GM18858 (cell line): ENCODE measurements at regions not wholly inside any gene's neighbourhood (a gene's known extent, or its start where the extent isn't known, plus 50 kb on each side); places are given as distances from the start of the nearest gene placed in this dataset.
"Not testable (repeated sequence)": the region's sequence is repeated elsewhere in the genome, so short reads cannot be mapped to it uniquely, and the experiment has no call there.

Experiments used
- ATAC-seq: cut with Tn5 transposase; IDR thresholded peaks from one replicate; pipeline ENCODE4 v1.9.1; 2021; ENCODE audit not compliant: unreplicated experiment

GRCh38 chr4:122973465-122973864, 51.1 kb upstream of the NUDT6 start:
- no peak for ATAC-seq

GRCh38 chr4:122976111-122976510, 53.7 kb upstream of the NUDT6 start:
- ATAC-seq: no peak

GRCh38 chr4:122977103-122977502, 54.7 kb upstream of the NUDT6 start:
- no peak for ATAC-seq

- no peak for ATAC-seq
These were observed 55.7 kb upstream of the NUDT6 start for GRCh38 chr4:122978109-122978508.

GRCh38 chr4:122978789-122979188, 56.4 kb upstream of the NUDT6 start:
- ATAC-seq: no peak

GRCh38 chr4:122980860-122981259, 58.5 kb upstream of the NUDT6 start:
- no peak for ATAC-seq

GRCh38 chr4:122988696-122989095, 66.3 kb upstream of the NUDT6 start:
- no peak for ATAC-seq

GRCh38 chr4:122990891-122991290, 68.5 kb upstream of the NUDT6 start:
- no peak for ATAC-seq

GRCh38 chr4:122992057-122992456, 69.7 kb upstream of the NUDT6 start:
- no peak for ATAC-seq

GRCh38 chr4:122992641-122993040, 70.2 kb upstream of the NUDT6 start:
- ATAC-seq: no peak

- no peak for ATAC-seq
These were observed 74.0 kb upstream of the NUDT6 start for GRCh38 chr4:122996350-122996749.

GRCh38 chr4:122997463-122998101, 75.2 kb upstream of the NUDT6 start:
- ATAC-seq: peak; percentile 98

- not testable (repeated sequence) for ATAC-seq
These were observed 81.7 kb upstream of the NUDT6 start for GRCh38 chr4:123004079-123004478.

GRCh38 chr4:123005126-123005525, 82.7 kb upstream of the NUDT6 start:
- not testable (repeated sequence) for ATAC-seq

- no peak for ATAC-seq
These were observed 85.3 kb upstream of the NUDT6 start for GRCh38 chr4:123007679-123008078.

- not testable (repeated sequence) for ATAC-seq
These were observed 90.0 kb upstream of the NUDT6 start for GRCh38 chr4:123012416-123012815.

GRCh38 chr4:123014038-123014437, 91.6 kb upstream of the NUDT6 start:
- no peak for ATAC-seq

GRCh38 chr4:123017078-123017477, 94.7 kb upstream of the NUDT6 start:
- ATAC-seq: no peak

- ATAC-seq: no peak
These were observed 95.4 kb upstream of the NUDT6 start for GRCh38 chr4:123017636-123018395.

- no peak for ATAC-seq
These were observed 96.0 kb upstream of the NUDT6 start for GRCh38 chr4:123018396-123018775.

- ATAC-seq: no peak
These were observed 97.9 kb upstream of the NUDT6 start for GRCh38 chr4:123020285-123020684.

- no peak for ATAC-seq
These were observed 101.2 kb upstream of the NUDT6 start for GRCh38 chr4:123023647-123024046.

GRCh38 chr4:123024710-123025109, 102.3 kb upstream of the NUDT6 start:
- ATAC-seq: no peak
